ENCODE measurements at regions not wholly inside any gene's neighbourhood (a gene's known extent, or its start where the extent isn't known, plus 50 kb on each side); places are given as distances from the start of the nearest gene placed in this dataset.

DNA sequence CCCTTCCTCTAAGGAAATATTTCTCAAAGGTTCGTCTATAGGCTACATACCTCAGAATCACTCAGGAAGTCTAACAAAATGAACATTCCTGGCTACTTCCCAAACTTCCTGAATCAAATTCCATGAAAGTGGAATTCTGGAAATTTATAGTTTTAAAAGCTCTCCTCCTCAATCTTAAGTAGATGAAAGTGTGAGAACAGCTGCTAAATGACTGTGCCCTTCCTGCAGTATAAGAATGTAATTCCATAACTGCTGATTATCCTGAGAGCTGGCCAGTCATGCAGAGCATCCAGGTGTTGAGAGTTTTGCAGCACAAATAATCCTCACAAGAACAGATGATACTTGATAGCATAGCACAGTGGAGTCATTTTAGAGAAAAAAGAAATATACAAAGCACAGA, 265.0 kb downstream of the KCNJ3 start:
- no peak for DNase-seq (ENCODE audit: extremely low read depth in 1 of 4, low spot score in 3 of 4)
- H3K4me3 ChIP-seq: no peak overlapping the region
- intact Hi-C loops (cut with micrococcal nuclease): no loop called here
- TF ChIP-seq MTF1 (CRISPR knock-in tag; IDR thresholded peaks at IDR 0.05; ENCODE audit: borderline replicate concordance): no peak
- no peak for TF ChIP-seq ZNF263 (CRISPR knock-in tag; IDR thresholded peaks at IDR 0.05; ENCODE audit: borderline replicate concordance)
- TF ChIP-seq TEAD4 (IDR thresholded peaks at IDR 0.05; ENCODE audit: low read length): no peak
- no peak for TF ChIP-seq TEAD4 (CRISPR knock-in tag; IDR thresholded peaks at IDR 0.05; ENCODE audit: borderline replicate concordance)
- ChIA-PET POLR2A (no interaction called here), CTCF (ENCODE audit: low intra/inter-chr PET ratio) (no interaction called here)
- H2AFZ ChIP-seq (ENCODE audit: low read depth, low read length): no peak overlapping the region
- 0% methylated on average over 1 of the region's 1 CpG for WGBS (ENCODE audit: insufficient coverage, low coverage, missing lambda C conversion rate)
- H3K27me3 ChIP-seq (ENCODE audit: control insufficient read depth in 2 of 2, insufficient read depth in 2 of 2, low read length in 2 of 2): no peaks in the 10 kb centered on the region
- H3K9me3 ChIP-seq (replicated peaks; ENCODE audit: control insufficient read depth, insufficient read depth, low read depth, low read length): no peaks in the 10 kb centered on the region; the same call in 1 of the 2 replicates
- no peak overlapping the region for H3K4me2 ChIP-seq (ENCODE audit: insufficient read depth, low read length)
- no peak for FAIRE-seq
- no peak for ATAC-seq
- H3K27ac ChIP-seq (ENCODE audit: extremely low read depth, low read depth, low read length): no peak overlapping the region
- no peaks in the 10 kb centered on the region for H4K20me1 ChIP-seq (replicated peaks; ENCODE audit: control insufficient read depth, insufficient read depth, low read length)
- no peaks in the 10 kb centered on the region for H3K9me1 ChIP-seq (ENCODE audit: control insufficient read depth, insufficient read depth, low read length)
- no peaks in the 10 kb centered on the region for H3K79me2 ChIP-seq (ENCODE audit: control insufficient read depth, insufficient read depth, low read length)
- no TSS peak for BruUV-seq (replicated peaks)
- H3K4me1 ChIP-seq (replicated peaks in 1 of 2; ENCODE audit: control insufficient read depth in 2 of 2, insufficient read depth in 2 of 2, low read length in 2 of 2): no peaks in the 10 kb centered on the region
- in situ Hi-C loops (cut with MboI): no loop called here
- H3K9ac ChIP-seq (ENCODE audit: insufficient read depth in 1 of 2, low read depth in 2 of 2, low read length in 2 of 2): no peak overlapping the region
- H3K36me3 ChIP-seq (ENCODE audit: control insufficient read depth, insufficient read depth, low read length): no peaks in the 10 kb centered on the region

DNA sequence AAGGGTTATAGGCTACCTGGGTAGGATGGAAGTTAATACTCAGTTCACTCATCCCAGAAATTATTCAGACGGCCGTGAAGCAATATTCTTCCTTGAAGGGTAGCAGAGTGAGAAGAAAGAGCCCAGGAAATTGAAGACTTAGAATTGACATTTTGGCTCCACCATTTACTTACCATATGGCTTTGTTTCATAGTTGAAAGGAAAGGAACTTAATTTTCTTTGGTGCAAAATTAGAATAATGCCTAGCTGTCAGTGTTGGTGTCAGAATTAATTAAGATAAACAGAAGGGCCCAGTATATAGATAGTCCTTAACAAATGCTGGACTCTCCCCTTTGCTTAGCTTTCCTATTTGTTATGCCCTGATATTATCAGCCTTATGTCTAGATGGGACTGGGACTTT, 263.2 kb downstream of the KCNJ3 start:
- no peak overlapping the region for H3K9ac ChIP-seq (ENCODE audit: insufficient read depth in 1 of 2, low read depth in 2 of 2, low read length in 2 of 2)
- H2AFZ ChIP-seq (ENCODE audit: low read depth, low read length): no peak overlapping the region
- no peak overlapping the region for H3K4me2 ChIP-seq (ENCODE audit: insufficient read depth, low read length)
- BruUV-seq (replicated peaks): no TSS peak
- no peaks in the 10 kb centered on the region for H3K4me1 ChIP-seq (replicated peaks in 1 of 2; ENCODE audit: control insufficient read depth in 2 of 2, insufficient read depth in 2 of 2, low read length in 2 of 2)
- ChIA-PET CTCF (ENCODE audit: low intra/inter-chr PET ratio) (no interaction called here), POLR2A (no interaction called here)
- intact Hi-C loops (cut with micrococcal nuclease): no loop called here
- H3K9me1 ChIP-seq (ENCODE audit: control insufficient read depth, insufficient read depth, low read length): no peaks in the 10 kb centered on the region
- no peaks in the 10 kb centered on the region; the same call in 1 of the 2 replicates for H3K9me3 ChIP-seq (replicated peaks; ENCODE audit: control insufficient read depth, insufficient read depth, low read depth, low read length)
- WGBS (ENCODE audit: insufficient coverage, low coverage, missing lambda C conversion rate): 0% methylated on average over 2 of the region's 2 CpGs
- no peaks in the 10 kb centered on the region for H4K20me1 ChIP-seq (replicated peaks; ENCODE audit: control insufficient read depth, insufficient read depth, low read length)
- no peak overlapping the region for H3K4me3 ChIP-seq
- no peak for TF ChIP-seq GTF2F1 (IDR thresholded peaks at IDR 0.05; ENCODE audit: low read depth, low read length)
- TF ChIP-seq, protein P1, sequence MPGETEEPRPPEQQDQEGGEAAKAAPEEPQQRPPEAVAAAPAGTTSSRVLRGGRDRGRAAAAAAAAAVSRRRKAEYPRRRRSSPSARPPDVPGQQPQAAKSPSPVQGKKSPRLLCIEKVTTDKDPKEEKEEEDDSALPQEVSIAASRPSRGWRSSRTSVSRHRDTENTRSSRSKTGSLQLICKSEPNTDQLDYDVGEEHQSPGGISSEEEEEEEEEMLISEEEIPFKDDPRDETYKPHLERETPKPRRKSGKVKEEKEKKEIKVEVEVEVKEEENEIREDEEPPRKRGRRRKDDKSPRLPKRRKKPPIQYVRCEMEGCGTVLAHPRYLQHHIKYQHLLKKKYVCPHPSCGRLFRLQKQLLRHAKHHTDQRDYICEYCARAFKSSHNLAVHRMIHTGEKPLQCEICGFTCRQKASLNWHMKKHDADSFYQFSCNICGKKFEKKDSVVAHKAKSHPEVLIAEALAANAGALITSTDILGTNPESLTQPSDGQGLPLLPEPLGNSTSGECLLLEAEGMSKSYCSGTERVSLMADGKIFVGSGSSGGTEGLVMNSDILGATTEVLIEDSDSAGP (CRISPR knock-in tag; IDR thresholded peaks at IDR 0.05): no peak
- FAIRE-seq (no peak), ATAC-seq (no peak), DNase-seq (ENCODE audit: extremely low read depth in 1 of 4, low spot score in 3 of 4) (no peak)
- no peaks in the 10 kb centered on the region for H3K36me3 ChIP-seq (ENCODE audit: control insufficient read depth, insufficient read depth, low read length)
- H3K27ac ChIP-seq (ENCODE audit: extremely low read depth, low read depth, low read length): no peak overlapping the region
- in situ Hi-C loops (cut with MboI): no loop called here
- H3K79me2 ChIP-seq (ENCODE audit: control insufficient read depth, insufficient read depth, low read length): no peaks in the 10 kb centered on the region
- no peaks in the 10 kb centered on the region for H3K27me3 ChIP-seq (ENCODE audit: control insufficient read depth in 2 of 2, insufficient read depth in 2 of 2, low read length in 2 of 2)

Data from K562 (cell line).